HL-60 (cell line): ENCODE measurements at regions not wholly inside any gene's neighbourhood (a gene's known extent, or its start where the extent isn't known, plus 50 kb on each side); places are given as distances from the start of the nearest gene placed in this dataset.

Source experiments
- CTCF ChIP-seq: IDR thresholded peaks from one replicate; pipeline ENCODE4 v1.5.1; 2011; ENCODE audit warnings: low read length, control low read depth, inconsistent platforms; ENCODE audit not compliant: insufficient read depth
- POLR2AphosphoS5 ChIP-seq: IDR thresholded peaks from 2 replicates; pipeline ENCODE4 v1.6.1; 2012; ENCODE audit warnings: low read depth
- SPI1 ChIP-seq: IDR thresholded peaks from 2 replicates; pipeline ENCODE4 v1.6.1; 2012; ENCODE audit warnings: low read depth, mild to moderate bottlenecking, borderline replicate concordance

- no peak for TF ChIP-seq CTCF
- no peak for TF ChIP-seq POLR2AphosphoS5
- no peak for TF ChIP-seq SPI1
These were observed 77.5 kb upstream of the HS3ST1 start for GRCh38 chr4:11506194-11506593.
